GM23248 (cell line): ENCODE measurements at regions not wholly inside any gene's neighbourhood (a gene's known extent, or its start where the extent isn't known, plus 50 kb on each side); places are given as distances from the start of the nearest gene placed in this dataset.

ENCODE experiments used
- EZH2 ChIP-seq: fragments of 200-600 bp; sonication (generic); IDR thresholded peaks from 2 replicates; pipeline ENCODE4 v1.6.1; 2018; ENCODE audit warnings: antibody characterized with exemption, mild to moderate bottlenecking; ENCODE audit not compliant: insufficient read depth, poor library complexity, severe bottlenecking
- EZH2phosphoT487 ChIP-seq: fragments of 200-600 bp; sonication (generic); IDR thresholded peaks from 2 replicates; pipeline ENCODE4 v1.6.1; 2018; ENCODE audit warnings: antibody characterized with exemption, moderate library complexity, mild to moderate bottlenecking, low read depth; ENCODE audit not compliant: insufficient read depth

GRCh38 chr1:218123968-218124367 lies 161.1 kb upstream of the RRP15 start:
- TF ChIP-seq EZH2 (no peak), EZH2phosphoT487 (no peak)
